ENCODE measurements at regions not wholly inside any gene's neighbourhood (a gene's known extent, or its start where the extent isn't known, plus 50 kb on each side); places are given as distances from the start of the nearest gene placed in this dataset.
"Not testable (repeated sequence)": the region's sequence is repeated elsewhere in the genome, so short reads cannot be mapped to it uniquely, and the experiment has no call there.

- DNase-seq (ENCODE audit: low spot score): no peak
Measured at GRCh38 chr2:33766175-33766574, 167.1 kb upstream of the FAM98A start.

DNA sequence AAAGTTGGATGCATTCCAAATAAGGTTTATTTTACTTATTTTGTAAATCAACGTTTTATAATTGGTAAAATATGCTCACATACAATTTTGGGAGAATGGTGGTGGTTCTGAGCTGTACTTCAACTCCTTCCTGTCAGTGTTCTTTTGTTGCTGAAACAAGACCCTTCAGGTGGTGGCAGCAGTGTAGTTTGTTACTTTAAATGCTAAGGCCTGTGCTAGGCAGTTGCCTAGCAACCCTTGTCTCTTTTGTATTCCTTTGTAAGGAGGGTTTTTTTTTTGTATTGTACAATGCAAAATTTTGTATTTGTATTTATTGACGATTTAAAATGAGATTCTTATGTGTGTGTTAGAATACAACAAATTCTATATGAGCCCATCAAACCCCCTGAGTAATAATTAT lies 166.0 kb upstream of the FAM98A start:
- no peak for DNase-seq (ENCODE audit: low spot score)

DNA sequence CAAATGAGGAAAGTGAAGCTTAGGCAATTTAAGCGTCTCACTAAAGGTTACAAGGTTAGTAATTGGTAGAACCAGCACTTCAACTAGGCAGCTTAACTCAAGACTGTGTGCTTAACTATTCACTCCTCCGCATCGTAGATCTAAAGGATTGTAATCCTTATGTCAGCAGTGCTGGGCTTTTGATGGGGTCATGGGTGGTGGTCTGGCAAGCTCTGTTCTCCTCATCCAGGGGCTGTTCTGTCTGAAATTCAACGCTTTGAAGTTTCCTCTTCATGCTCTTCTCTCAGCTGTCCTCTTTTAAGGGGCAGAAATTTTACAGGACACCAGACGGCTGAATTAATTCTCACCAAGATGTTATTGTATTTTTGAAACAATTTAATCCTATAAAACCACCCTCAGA lies 165.5 kb upstream of the FAM98A start:
- no peak for DNase-seq (ENCODE audit: low spot score)

- DNase-seq (ENCODE audit: low spot score): peak; percentile 79
Measured at GRCh38 chr2:33763671-33764310, 164.7 kb upstream of the FAM98A start.

DNA sequence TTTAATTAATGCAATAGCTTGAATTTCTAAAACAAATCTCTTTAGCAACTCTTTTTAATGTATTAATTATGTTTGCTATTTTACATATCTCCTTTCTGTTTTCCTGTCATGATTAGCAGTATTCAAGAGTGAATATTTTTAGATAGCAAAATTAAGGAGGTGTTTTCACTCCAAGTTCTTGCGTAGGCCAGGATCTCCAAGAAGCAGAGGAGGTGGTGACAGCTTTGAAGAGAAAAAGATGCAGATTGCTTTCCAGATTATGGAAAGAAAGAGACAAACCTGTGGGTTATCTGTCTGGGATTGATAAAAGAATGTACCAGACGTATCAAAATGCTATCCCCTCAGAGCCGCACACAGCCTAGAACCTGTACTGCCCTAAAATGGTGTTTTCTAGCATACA lies 163.5 kb upstream of the FAM98A start:
- no peak for DNase-seq (ENCODE audit: low spot score)

- DNase-seq (ENCODE audit: low spot score): no peak
Measured at GRCh38 chr2:33746208-33746800, 147.2 kb upstream of the FAM98A start.

- DNase-seq (ENCODE audit: low spot score): peak; percentile 15
Measured at GRCh38 chr2:33735096-33735495, 136.0 kb upstream of the FAM98A start.

DNA sequence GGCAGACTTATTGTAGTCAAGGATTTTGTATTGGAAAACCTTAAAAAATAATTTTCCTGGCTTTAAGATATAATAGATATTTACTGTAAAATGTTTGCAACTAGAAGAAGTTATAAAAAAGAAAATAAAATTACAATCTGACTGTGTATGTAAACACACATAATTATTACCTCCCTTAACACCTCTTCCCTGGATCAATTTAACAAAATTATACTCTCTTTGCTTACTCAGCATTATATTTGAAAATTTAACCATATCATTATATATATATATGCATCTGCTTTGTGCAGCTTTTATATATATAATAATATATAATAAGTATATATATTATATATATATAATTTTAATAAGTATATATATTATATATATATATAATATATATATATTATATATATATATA lies 131.7 kb upstream of the FAM98A start:
- no peak for DNase-seq (ENCODE audit: low spot score)

- DNase-seq (ENCODE audit: low spot score): no peak
Measured at GRCh38 chr2:33730193-33730592, 131.1 kb upstream of the FAM98A start.

- no peak for DNase-seq (ENCODE audit: low spot score)
Measured at GRCh38 chr2:33729353-33729752, 130.3 kb upstream of the FAM98A start.

DNA sequence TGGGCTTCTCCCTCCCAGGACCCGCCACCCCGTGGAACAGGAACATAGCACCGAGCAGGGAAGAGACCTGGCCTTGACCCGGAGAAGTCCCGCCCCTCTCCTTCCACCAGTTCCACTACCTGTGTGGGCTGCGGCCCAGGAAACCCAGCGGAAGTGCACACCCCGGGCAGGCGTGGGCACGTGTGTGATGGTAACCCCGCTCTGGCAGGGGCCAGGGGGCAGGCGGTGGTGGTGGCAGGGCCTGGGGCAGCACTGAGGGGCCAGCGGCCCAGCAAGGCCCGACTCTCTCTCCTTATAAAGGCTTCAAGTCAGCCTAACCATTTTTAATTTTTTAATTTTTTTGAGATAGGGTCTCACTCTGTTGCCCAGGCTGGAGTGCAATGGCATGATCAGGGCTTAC lies 129.0 kb upstream of the FAM98A start:
- DNase-seq (ENCODE audit: low spot score): no peak

DNA sequence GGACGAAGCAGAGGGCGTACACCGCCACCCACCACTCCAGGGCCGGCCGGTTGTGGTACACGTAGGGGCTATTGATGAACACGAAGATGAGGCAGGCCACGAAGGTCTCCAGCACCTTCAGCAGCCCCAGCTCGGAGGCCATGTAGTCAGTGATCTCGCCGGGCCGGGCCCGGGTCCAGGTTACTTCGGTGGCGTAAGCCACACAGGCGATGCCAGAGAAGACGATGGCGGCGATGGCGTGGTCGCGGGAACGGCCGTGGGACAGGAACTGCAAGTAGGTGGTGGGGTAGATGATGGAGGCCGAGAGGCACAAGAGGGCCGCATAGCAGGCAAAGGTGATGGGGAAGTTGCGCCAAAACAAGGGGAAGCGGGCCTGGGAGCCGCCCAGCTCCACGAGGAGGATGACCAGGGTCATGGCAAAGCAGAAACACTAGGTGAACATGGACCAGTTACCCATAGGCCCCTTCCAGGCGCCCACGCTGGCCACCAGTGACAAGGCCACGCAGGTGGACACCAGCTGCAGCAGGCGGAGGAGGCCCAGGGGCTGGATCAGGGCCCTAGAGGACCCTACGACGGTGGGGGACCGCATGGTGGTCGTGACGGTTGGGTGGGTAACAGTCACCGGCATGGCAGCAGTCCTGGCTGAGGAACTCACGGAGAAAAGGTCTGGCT lies 128.4 kb upstream of the FAM98A start:
- no peak for DNase-seq (ENCODE audit: low spot score)

GRCh38 chr2:33726415-33726814 lies 127.3 kb upstream of the FAM98A start:
- no peak for DNase-seq (ENCODE audit: low spot score)

GRCh38 chr2:33723329-33723728 lies 124.2 kb upstream of the FAM98A start:
- DNase-seq (ENCODE audit: low spot score): no peak

GRCh38 chr2:33719067-33719466 lies 120.0 kb upstream of the FAM98A start:
- no peak for DNase-seq (ENCODE audit: low spot score)

DNA sequence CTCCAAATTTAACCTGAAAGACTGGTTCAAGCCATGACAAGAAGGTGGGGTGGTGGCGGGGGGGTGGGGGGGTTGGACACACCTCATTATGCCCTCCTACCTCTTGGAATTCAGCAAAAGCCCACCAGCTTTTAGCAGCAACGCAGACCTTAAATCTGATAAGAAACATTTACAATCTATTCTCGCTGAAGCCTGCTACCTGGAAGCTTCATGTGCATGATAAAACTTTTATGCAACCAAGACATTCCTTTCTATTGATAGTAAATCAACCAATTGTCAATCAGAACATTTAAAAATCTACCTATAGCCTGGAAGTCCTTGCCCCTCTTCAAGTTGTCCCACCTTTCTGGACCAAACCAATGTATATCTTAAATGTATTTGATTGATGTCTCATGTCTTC lies 113.6 kb upstream of the FAM98A start:
- DNase-seq (ENCODE audit: low spot score): no peak

- DNase-seq (ENCODE audit: low spot score): no peak
Measured at GRCh38 chr2:33709951-33710350, 110.9 kb upstream of the FAM98A start.

- DNase-seq (ENCODE audit: low spot score): no peak
Measured at GRCh38 chr2:33707312-33707711, 108.2 kb upstream of the FAM98A start.

DNA sequence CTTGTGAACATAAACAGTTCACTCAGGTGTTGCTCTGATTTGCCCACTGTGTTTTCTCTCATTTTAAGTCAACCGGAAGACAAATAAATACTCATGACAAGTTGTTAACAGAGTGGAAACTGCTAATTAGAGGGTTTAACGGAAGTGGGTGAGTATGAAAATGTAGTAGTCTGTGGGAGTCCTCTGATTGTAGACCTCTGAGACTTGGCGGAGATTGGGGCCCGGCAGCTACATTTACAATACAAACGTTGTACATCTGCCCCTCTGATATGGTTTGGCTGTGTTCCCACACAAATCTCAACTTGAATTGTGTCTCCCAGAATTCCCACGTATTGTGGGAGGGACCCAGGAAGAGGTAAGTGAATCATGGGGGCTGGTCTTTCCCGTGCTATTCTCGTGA lies 107.3 kb upstream of the FAM98A start:
- no peak for DNase-seq (ENCODE audit: low spot score)

- no peak for DNase-seq (ENCODE audit: low spot score)
Measured at GRCh38 chr2:33704406-33704855, 105.3 kb upstream of the FAM98A start.

DNA sequence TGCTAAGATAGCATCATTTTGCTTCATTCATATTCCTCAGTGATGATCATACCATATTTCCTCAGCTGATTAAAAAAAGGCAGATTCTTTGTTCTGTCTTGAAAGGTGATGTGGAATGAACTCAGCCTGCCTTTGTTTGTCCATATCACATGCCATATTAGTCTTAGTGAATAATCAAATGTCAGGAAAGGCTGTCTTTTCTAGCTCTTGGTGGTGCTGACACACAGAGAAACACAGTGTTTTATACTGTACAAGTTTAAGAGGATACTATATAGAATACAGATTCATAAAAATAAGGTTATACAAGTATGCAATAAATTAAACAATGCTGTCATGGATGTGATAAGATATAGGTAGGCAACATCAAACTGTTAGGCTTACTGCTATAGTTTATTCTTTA lies 97.1 kb upstream of the FAM98A start:
- DNase-seq (ENCODE audit: low spot score): no peak

GRCh38 chr2:33694904-33695303 lies 95.8 kb upstream of the FAM98A start:
- no peak for DNase-seq (ENCODE audit: low spot score)

DNA sequence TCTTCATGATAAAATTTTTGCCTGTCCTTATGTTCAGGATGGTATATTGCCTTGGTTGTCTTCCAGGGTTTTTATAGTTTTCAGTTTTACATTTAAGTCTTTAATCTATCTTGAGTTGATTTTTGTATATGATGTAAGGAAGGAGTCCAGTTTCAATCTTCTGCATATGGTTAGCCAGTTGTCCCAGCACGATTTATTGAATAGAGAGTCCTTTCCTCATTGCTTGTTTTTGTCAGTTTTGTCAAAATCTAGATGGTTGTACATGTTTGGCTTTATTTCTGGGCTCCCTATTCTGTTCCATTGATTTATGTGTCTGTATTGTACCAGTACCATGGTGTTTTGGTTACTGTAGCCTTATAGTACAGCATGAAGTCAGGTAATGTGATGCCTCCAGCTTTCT lies 91.6 kb upstream of the FAM98A start:
- DNase-seq (ENCODE audit: low spot score): not testable (repeated sequence)

DNA sequence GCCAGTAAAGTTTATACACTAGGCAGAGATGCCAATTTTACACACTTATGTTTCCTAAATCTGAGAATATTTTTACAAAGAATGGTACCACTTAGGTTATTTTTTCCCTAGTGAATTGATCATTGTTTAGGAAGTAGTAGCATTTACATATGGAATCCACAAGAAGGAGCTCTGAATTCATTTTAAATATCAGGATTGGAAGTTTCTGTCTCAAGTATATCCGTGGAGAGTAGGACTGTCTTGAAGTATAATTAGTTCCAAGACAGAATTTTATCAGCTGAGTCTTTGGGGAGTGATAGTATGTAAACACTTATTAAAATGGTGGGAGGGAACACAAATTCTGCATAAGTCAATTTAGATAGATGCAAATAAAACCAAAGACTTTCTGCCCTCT lies 82.3 kb upstream of the FAM98A start:
- DNase-seq (ENCODE audit: low spot score): peak; percentile 14

All from COLO829 (cell line).